ENCODE measurements at regions not wholly inside any gene's neighbourhood (a gene's known extent, or its start where the extent isn't known, plus 50 kb on each side); places are given as distances from the start of the nearest gene placed in this dataset.
A peak's percentile ranks its signal among the peaks of the same experiment; 100 is the strongest.

GRCh38 chr6:119620846-119621555, 271.4 kb upstream of the MAN1A1 start:
- peak; percentile 9 for DNase-seq

GRCh38 chr6:119614138-119614537, 264.6 kb upstream of the MAN1A1 start:
- DNase-seq = no peak

GRCh38 chr6:119612911-119613381, 263.4 kb upstream of the MAN1A1 start:
- DNase-seq = no peak

GRCh38 chr6:119612176-119612891, 262.8 kb upstream of the MAN1A1 start:
- no peak for DNase-seq

GRCh38 chr6:119610754-119611153, 261.2 kb upstream of the MAN1A1 start:
- no peak for DNase-seq

- DNase-seq = no peak
Observed at GRCh38 chr6:119610265-119610664, 260.7 kb upstream of the MAN1A1 start.

- no peak for DNase-seq
Observed at GRCh38 chr6:119609865-119610264, 260.3 kb upstream of the MAN1A1 start.

GRCh38 chr6:119608994-119609393, 259.4 kb upstream of the MAN1A1 start:
- DNase-seq = no peak

- DNase-seq = no peak
Observed at GRCh38 chr6:119604124-119604523, 254.6 kb upstream of the MAN1A1 start.

GRCh38 chr6:119603501-119603900, 253.9 kb upstream of the MAN1A1 start:
- no peak for DNase-seq

- DNase-seq = no peak
Observed at GRCh38 chr6:119602215-119603178, 252.9 kb upstream of the MAN1A1 start.

GRCh38 chr6:119598883-119599282, 249.3 kb upstream of the MAN1A1 start:
- no peak for DNase-seq

- no peak for DNase-seq
Observed at GRCh38 chr6:119594907-119595306, 245.3 kb upstream of the MAN1A1 start.

- no peak for DNase-seq
Observed at GRCh38 chr6:119591235-119591634, 241.7 kb upstream of the MAN1A1 start.

- DNase-seq = no peak
Observed at GRCh38 chr6:119590066-119590465, 240.5 kb upstream of the MAN1A1 start.

GRCh38 chr6:119587537-119587936, 238.0 kb upstream of the MAN1A1 start:
- DNase-seq = no peak

GRCh38 chr6:119586250-119586882, 236.8 kb upstream of the MAN1A1 start:
- DNase-seq = no peak

- DNase-seq = no peak
Observed at GRCh38 chr6:119584088-119584487, 234.5 kb upstream of the MAN1A1 start.

- no peak for DNase-seq
Observed at GRCh38 chr6:119581220-119581619, 231.7 kb upstream of the MAN1A1 start.

GRCh38 chr6:119575721-119576120, 226.2 kb upstream of the MAN1A1 start:
- DNase-seq = no peak

- no peak for DNase-seq
Observed at GRCh38 chr6:119568580-119568979, 219.0 kb upstream of the MAN1A1 start.

- DNase-seq = no peak
Observed at GRCh38 chr6:119566546-119567260, 217.1 kb upstream of the MAN1A1 start.

Data from GOT3 (cell line).